HUES48 (cell line): ENCODE measurements at regions not wholly inside any gene's neighbourhood (a gene's known extent, or its start where the extent isn't known, plus 50 kb on each side); places are given as distances from the start of the nearest gene placed in this dataset.
"Not testable (repeated sequence)": the region's sequence is repeated elsewhere in the genome, so short reads cannot be mapped to it uniquely, and the experiment has no call there.

ENCODE experiments used
- H3K27ac ChIP-seq: one replicate; pipeline ENCODE4 v1.7.0; 2013; ENCODE audit warnings: low read depth, low read length, inconsistent platforms
- H3K27me3 ChIP-seq: 2 replicates; pipeline ENCODE4 v1.6.1; 2013; ENCODE audit warnings: mild to moderate bottlenecking, low read length; ENCODE audit not compliant: control insufficient read depth, insufficient read depth
- H3K36me3 ChIP-seq: 2 replicates; pipeline ENCODE4 v1.6.1; 2013; ENCODE audit warnings: low read length; ENCODE audit not compliant: control insufficient read depth, insufficient read depth
- H3K4me1 ChIP-seq: 2 replicates; pipeline ENCODE4 v1.6.1; 2013; ENCODE audit warnings: mild to moderate bottlenecking, low read length; ENCODE audit not compliant: control insufficient read depth, insufficient read depth
- H3K4me3 ChIP-seq: 2 replicates; pipeline ENCODE4 v1.5.1; 2013; ENCODE audit warnings: mild to moderate bottlenecking, low read depth, low read length
- H3K9ac ChIP-seq: 2 replicates; pipeline ENCODE4 v1.6.1; 2013; ENCODE audit warnings: mild to moderate bottlenecking, low read depth, low read length, moderate library complexity
- H3K9me3 ChIP-seq: 2 replicates; pipeline ENCODE4 v1.6.1; 2013; ENCODE audit warnings: low read length; ENCODE audit not compliant: control insufficient read depth, insufficient read depth

GRCh38 chr1:60668585-60668984, 413.8 kb upstream of the NFIA start:
- H3K27ac ChIP-seq: no peak overlapping the region
- no peak overlapping the region for H3K4me3 ChIP-seq
- H3K4me1 ChIP-seq: no peaks in the 10 kb centered on the region
- no peaks in the 10 kb centered on the region for H3K27me3 ChIP-seq
- no peaks in the 10 kb centered on the region for H3K9me3 ChIP-seq
- no peak overlapping the region for H3K9ac ChIP-seq
- no peaks in the 10 kb centered on the region for H3K36me3 ChIP-seq

GRCh38 chr1:60665311-60665710, 417.1 kb upstream of the NFIA start:
- H3K9ac ChIP-seq: no peak overlapping the region
- no peak overlapping the region for H3K27ac ChIP-seq
- H3K27me3 ChIP-seq: no peaks in the 10 kb centered on the region
- no peaks in the 10 kb centered on the region for H3K4me1 ChIP-seq
- no peak overlapping the region for H3K4me3 ChIP-seq
- no peaks in the 10 kb centered on the region for H3K9me3 ChIP-seq
- no peaks in the 10 kb centered on the region for H3K36me3 ChIP-seq

- Histone ChIP-seq H3K9ac (no peak overlapping the region), H3K27ac (no peak overlapping the region), H3K9me3 (no peaks in the 10 kb centered on the region), H3K4me1 (no peaks in the 10 kb centered on the region), H3K36me3 (no peaks in the 10 kb centered on the region), H3K27me3 (no peaks in the 10 kb centered on the region), H3K4me3 (no peak overlapping the region)
Observed at GRCh38 chr1:60664086-60664625, 418.2 kb upstream of the NFIA start.

GRCh38 chr1:60662486-60663044, 419.8 kb upstream of the NFIA start:
- Histone ChIP-seq H3K4me3 (no peak overlapping the region), H3K4me1 (no peaks in the 10 kb centered on the region), H3K27me3 (no peaks in the 10 kb centered on the region), H3K9ac (no peak overlapping the region), H3K9me3 (no peaks in the 10 kb centered on the region), H3K27ac (no peak overlapping the region), H3K36me3 (no peaks in the 10 kb centered on the region)

GRCh38 chr1:60657926-60658325, 424.4 kb upstream of the NFIA start:
- no peak overlapping the region for H3K4me3 ChIP-seq
- no peaks in the 10 kb centered on the region for H3K27me3 ChIP-seq
- H3K27ac ChIP-seq: no peak overlapping the region
- no peaks in the 10 kb centered on the region for H3K9me3 ChIP-seq
- no peak overlapping the region for H3K9ac ChIP-seq
- no peaks in the 10 kb centered on the region for H3K36me3 ChIP-seq
- H3K4me1 ChIP-seq: no peaks in the 10 kb centered on the region

- Histone ChIP-seq H3K36me3 (no peaks in the 10 kb centered on the region), H3K4me3 (no peak overlapping the region), H3K27me3 (no peaks in the 10 kb centered on the region), H3K4me1 (no peaks in the 10 kb centered on the region), H3K9me3 (no peaks in the 10 kb centered on the region), H3K9ac (no peak overlapping the region), H3K27ac (no peak overlapping the region)
Observed at GRCh38 chr1:60655679-60656355, 426.5 kb upstream of the NFIA start.

- H3K36me3 ChIP-seq, H3K4me1 ChIP-seq, H3K9ac ChIP-seq, H3K27ac ChIP-seq, H3K27me3 ChIP-seq, H3K9me3 ChIP-seq, H3K4me3 ChIP-seq: not testable (repeated sequence)
Observed at GRCh38 chr1:60640033-60640551, 442.3 kb upstream of the NFIA start.

- Histone ChIP-seq H3K9me3 (no peaks in the 10 kb centered on the region), H3K27ac (no peak overlapping the region), H3K4me3 (no peak overlapping the region), H3K9ac (no peak overlapping the region), H3K27me3 (no peaks in the 10 kb centered on the region), H3K36me3 (no peaks in the 10 kb centered on the region), H3K4me1 (no peaks in the 10 kb centered on the region)
Observed at GRCh38 chr1:60639287-60639686, 443.1 kb upstream of the NFIA start.

- no peaks in the 10 kb centered on the region for H3K4me1 ChIP-seq
- no peaks in the 10 kb centered on the region for H3K9me3 ChIP-seq
- no peaks in the 10 kb centered on the region for H3K27me3 ChIP-seq
- H3K4me3 ChIP-seq: no peak overlapping the region
- H3K9ac ChIP-seq: no peak overlapping the region
- no peak overlapping the region for H3K27ac ChIP-seq
- no peaks in the 10 kb centered on the region for H3K36me3 ChIP-seq
Observed at GRCh38 chr1:60637651-60638050, 444.7 kb upstream of the NFIA start.

- Histone ChIP-seq H3K9ac (no peak overlapping the region), H3K27me3 (no peaks in the 10 kb centered on the region), H3K4me3 (no peak overlapping the region), H3K36me3 (no peaks in the 10 kb centered on the region), H3K9me3 (no peaks in the 10 kb centered on the region), H3K27ac (no peak overlapping the region), H3K4me1 (no peaks in the 10 kb centered on the region)
Observed at GRCh38 chr1:60636946-60637345, 445.4 kb upstream of the NFIA start.

- H3K4me3 ChIP-seq: no peak overlapping the region
- no peaks in the 10 kb centered on the region for H3K36me3 ChIP-seq
- no peaks in the 10 kb centered on the region for H3K4me1 ChIP-seq
- H3K27me3 ChIP-seq: no peaks in the 10 kb centered on the region
- H3K9ac ChIP-seq: no peak overlapping the region
- no peaks in the 10 kb centered on the region for H3K9me3 ChIP-seq
- H3K27ac ChIP-seq: no peak overlapping the region
Observed at GRCh38 chr1:60634106-60634505, 448.3 kb upstream of the NFIA start.
